ENCODE measurements at regions not wholly inside any gene's neighbourhood (a gene's known extent, or its start where the extent isn't known, plus 50 kb on each side); places are given as distances from the start of the nearest gene placed in this dataset.

GRCh38 chr14:29191092-29191491 is 424.5 kb downstream of the FOXG1 start:
- TF ChIP-seq POLR2AphosphoS5 (IDR thresholded peaks at IDR 0.05): no peak
- TF ChIP-seq POLR2A (IDR thresholded peaks at IDR 0.05; ENCODE audit: low read depth): no peak
- no peak for TF ChIP-seq EP300 (IDR thresholded peaks at IDR 0.05)
- TF ChIP-seq CTCF (IDR thresholded peaks at IDR 0.05): no peak
- no peaks in the 10 kb centered on the region for H3K36me3 ChIP-seq
- no peaks in the 10 kb centered on the region for H3K9me3 ChIP-seq
- intact Hi-C loops (cut with DNase I): no loop called here
- no peak overlapping the region for H3K4me3 ChIP-seq
- H3K4me1 ChIP-seq: no peaks in the 10 kb centered on the region
- no peak overlapping the region for H3K27ac ChIP-seq (replicated peaks in 1 of 4)
- H3K27me3 ChIP-seq: no peaks in the 10 kb centered on the region
- DNase-seq (ENCODE audit: extremely low spot score): no peak

GRCh38 chr14:29197557-29197956 is 431.0 kb downstream of the FOXG1 start:
- DNase-seq (ENCODE audit: extremely low spot score): no peak
- Histone ChIP-seq H3K9me3 (no peaks in the 10 kb centered on the region), H3K4me1 (no peaks in the 10 kb centered on the region), H3K27me3 (no peaks in the 10 kb centered on the region), H3K36me3 (no peaks in the 10 kb centered on the region), H3K27ac (replicated peaks in 1 of 4) (no peak overlapping the region), H3K4me3 (no peak overlapping the region)
- TF ChIP-seq CTCF (IDR thresholded peaks at IDR 0.05): no peak
- TF ChIP-seq POLR2A (IDR thresholded peaks at IDR 0.05; ENCODE audit: low read depth): no peak
- no peak for TF ChIP-seq EP300 (IDR thresholded peaks at IDR 0.05)
- TF ChIP-seq POLR2AphosphoS5 (IDR thresholded peaks at IDR 0.05): no peak
- intact Hi-C loops (cut with DNase I): no loop called here
- WGBS: 92% methylated on average over 1 of the region's 1 CpG

GRCh38 chr14:29205658-29206057 is 439.1 kb downstream of the FOXG1 start:
- no peaks in the 10 kb centered on the region for H3K9me3 ChIP-seq
- no peak for DNase-seq (ENCODE audit: extremely low spot score)
- intact Hi-C loops (cut with DNase I): no loop called here
- no peaks in the 10 kb centered on the region for H3K4me1 ChIP-seq
- no peaks in the 10 kb centered on the region for H3K36me3 ChIP-seq
- 72% methylated on average over 2 of the region's 2 CpGs for WGBS
- no peak overlapping the region for H3K27ac ChIP-seq (replicated peaks in 1 of 4)
- no peaks in the 10 kb centered on the region for H3K27me3 ChIP-seq
- TF ChIP-seq CTCF (IDR thresholded peaks at IDR 0.05) (no peak), EP300 (IDR thresholded peaks at IDR 0.05) (no peak), POLR2A (IDR thresholded peaks at IDR 0.05; ENCODE audit: low read depth) (no peak), POLR2AphosphoS5 (IDR thresholded peaks at IDR 0.05) (no peak)
- no peak overlapping the region for H3K4me3 ChIP-seq

GRCh38 chr14:29215853-29216252 is 449.3 kb downstream of the FOXG1 start:
- H3K9me3 ChIP-seq: no peaks in the 10 kb centered on the region
- H3K4me3 ChIP-seq: no peak overlapping the region
- H3K4me1 ChIP-seq: peaks cover 0 to 9% (median 2%) of the 10 kb centered on the region in 4 donors
- H3K27me3 ChIP-seq: no peaks in the 10 kb centered on the region
- no peak overlapping the region for H3K27ac ChIP-seq (replicated peaks in 1 of 4)
- intact Hi-C loops (cut with DNase I): no loop called here
- no peak for TF ChIP-seq POLR2A (IDR thresholded peaks at IDR 0.05; ENCODE audit: low read depth)
- no peak for TF ChIP-seq EP300 (IDR thresholded peaks at IDR 0.05)
- WGBS: 81% methylated on average over 3 of the region's 3 CpGs
- no peak for DNase-seq (ENCODE audit: extremely low spot score)
- H3K36me3 ChIP-seq: no peaks in the 10 kb centered on the region

GRCh38 chr14:29216268-29217232 is 450.0 kb downstream of the FOXG1 start:
- no peak for DNase-seq (ENCODE audit: extremely low spot score)
- 61% methylated on average over 9 of the region's 9 CpGs for WGBS
- intact Hi-C loops (cut with DNase I): no loop called here

More at GRCh38 chr14:29216268-29217232, 450.0 kb downstream of the FOXG1 start:
- H3K4me3 ChIP-seq: no peak overlapping the region
- TF ChIP-seq CTCF (IDR thresholded peaks at IDR 0.05): no peak
- TF ChIP-seq EP300 (IDR thresholded peaks at IDR 0.05): no peak
- TF ChIP-seq POLR2AphosphoS5 (IDR thresholded peaks at IDR 0.05): no peak
- TF ChIP-seq POLR2A (IDR thresholded peaks at IDR 0.05; ENCODE audit: low read depth): no peak
- H3K4me1 ChIP-seq: peaks cover 0 to 9% (median 2%) of the 10 kb centered on the region in 4 donors
- no peaks in the 10 kb centered on the region for H3K9me3 ChIP-seq
- no peaks in the 10 kb centered on the region for H3K27me3 ChIP-seq
- H3K27ac ChIP-seq (replicated peaks in 1 of 4): no peak overlapping the region
- no peaks in the 10 kb centered on the region for H3K36me3 ChIP-seq
